NB4 (cell line): ENCODE measurements at regions not wholly inside any gene's neighbourhood (a gene's known extent, or its start where the extent isn't known, plus 50 kb on each side); places are given as distances from the start of the nearest gene placed in this dataset.

Experiments
- DNase-seq: peaks from one replicate; pipeline ENCODE4 v3.0.0; 2010; ENCODE audit warnings: low read depth
- H3K4me3 ChIP-seq: one replicate; pipeline ENCODE4 v1.5.1; 2011; ENCODE audit warnings: mild to moderate bottlenecking, low read depth, low read length, moderate library complexity
- CTCF ChIP-seq: IDR thresholded peaks from one replicate; pipeline ENCODE4 v1.5.1; 2012; ENCODE audit warnings: low read depth, low read length
- MAX ChIP-seq: IDR thresholded peaks from 2 replicates; pipeline ENCODE4 v1.6.1; 2011; ENCODE audit warnings: low read depth, low read length
- MYC ChIP-seq: IDR thresholded peaks from 2 replicates; pipeline ENCODE4 v1.6.1; 2011; ENCODE audit warnings: low read depth, low read length
- POLR2A ChIP-seq: IDR thresholded peaks from 2 replicates; pipeline ENCODE4 v1.6.1; 2011; ENCODE audit warnings: mild to moderate bottlenecking; ENCODE audit not compliant: insufficient read length; ENCODE audit errors: extremely low read depth

- DNase-seq, result no peak
- H3K4me3 ChIP-seq, result no peak overlapping the region
- no peak for TF ChIP-seq POLR2A
- no peak for TF ChIP-seq MAX
- no peak for TF ChIP-seq MYC
- no peak for TF ChIP-seq CTCF
These were observed 476.1 kb upstream of the DPP6 start for GRCh38 chr7:153576096-153576495.

GRCh38 chr7:153581419-153581818 is 470.8 kb upstream of the DPP6 start:
- H3K4me3 ChIP-seq, result no peak overlapping the region
- no peak for TF ChIP-seq MAX
- no peak for TF ChIP-seq POLR2A
- TF ChIP-seq MYC, result no peak
- TF ChIP-seq CTCF, result no peak
- DNase-seq, result no peak

- no peak for DNase-seq
- H3K4me3 ChIP-seq, result no peak overlapping the region
- no peak for TF ChIP-seq CTCF
- TF ChIP-seq MAX, result no peak
- no peak for TF ChIP-seq MYC
- no peak for TF ChIP-seq POLR2A
These were observed 468.1 kb upstream of the DPP6 start for GRCh38 chr7:153584132-153584531.

GRCh38 chr7:153588586-153588985 is 463.6 kb upstream of the DPP6 start:
- no peak for DNase-seq
- TF ChIP-seq CTCF (no peak), MYC (no peak), MAX (no peak), POLR2A (no peak)
- no peak overlapping the region for H3K4me3 ChIP-seq

- H3K4me3 ChIP-seq, result no peak overlapping the region
- no peak for TF ChIP-seq MAX
- TF ChIP-seq MYC, result no peak
- TF ChIP-seq CTCF, result no peak
- no peak for DNase-seq
These were observed 462.1 kb upstream of the DPP6 start for GRCh38 chr7:153590136-153590535.

GRCh38 chr7:153590571-153590970 is 461.6 kb upstream of the DPP6 start:
- TF ChIP-seq POLR2A, result no peak
- TF ChIP-seq CTCF, result no peak
- TF ChIP-seq MAX, result no peak
- H3K4me3 ChIP-seq, result no peak overlapping the region
- DNase-seq, result no peak
